Breast epithelium (tissue), 3 donors: ENCODE measurements at regions not wholly inside any gene's neighbourhood (a gene's known extent, or its start where the extent isn't known, plus 50 kb on each side); places are given as distances from the start of the nearest gene placed in this dataset.

Experiments used
- POLR2A ChIP-seq: fragments of 450-650 bp; IDR thresholded peaks from one replicate; pipeline ENCODE4 v1.6.1; 2016; ENCODE audit warnings: antibody characterized with exemption, mild to moderate bottlenecking, moderate library complexity
- TF ChIP-seq, protein P1 (sequence below), 3 donors: fragments of 450-650 bp; IDR thresholded peaks; one replicate each; pipeline ENCODE4 v1.5.1; 2016 to 2017; ENCODE audit warnings: antibody characterized with exemption in 3 of 3, mild to moderate bottlenecking in 3 of 3, moderate library complexity in 3 of 3

DNA sequence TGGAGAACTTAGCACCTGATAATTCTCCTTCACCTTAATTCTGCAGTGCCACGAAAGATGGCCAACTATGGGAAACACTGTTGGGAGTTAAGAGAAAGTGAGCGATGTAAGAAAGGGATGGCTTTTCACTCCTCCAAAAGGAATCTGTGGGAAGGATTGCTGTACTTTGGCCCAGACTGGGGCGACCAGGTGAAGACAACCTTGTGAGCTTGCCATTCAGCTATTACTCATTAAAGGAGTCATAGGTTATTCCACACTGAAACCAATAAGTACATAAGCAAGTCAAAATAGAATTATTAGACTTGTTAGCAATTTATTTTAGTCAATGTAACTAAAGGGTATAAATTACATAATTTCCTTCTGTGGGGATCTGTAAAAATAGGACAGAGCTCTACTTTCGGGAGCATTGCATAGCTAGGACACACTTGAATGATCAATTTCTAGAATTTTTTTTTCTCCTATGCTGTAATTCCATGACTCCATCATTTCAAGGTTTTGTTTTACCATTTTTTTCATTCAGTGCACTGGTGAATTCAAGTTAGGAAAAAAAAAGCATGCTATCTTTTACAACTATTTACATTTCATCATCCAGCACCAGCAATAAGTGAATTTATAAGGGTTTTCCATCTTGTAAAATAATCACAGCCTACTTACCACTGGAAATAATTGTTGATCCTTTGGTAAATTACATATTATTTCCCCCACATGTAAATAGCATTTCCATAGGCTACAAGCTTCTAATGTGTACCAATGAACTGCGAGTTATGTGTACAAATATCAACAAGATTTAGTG, 231.7 kb downstream of the SIM1 start:
- TF ChIP-seq, protein P1, sequence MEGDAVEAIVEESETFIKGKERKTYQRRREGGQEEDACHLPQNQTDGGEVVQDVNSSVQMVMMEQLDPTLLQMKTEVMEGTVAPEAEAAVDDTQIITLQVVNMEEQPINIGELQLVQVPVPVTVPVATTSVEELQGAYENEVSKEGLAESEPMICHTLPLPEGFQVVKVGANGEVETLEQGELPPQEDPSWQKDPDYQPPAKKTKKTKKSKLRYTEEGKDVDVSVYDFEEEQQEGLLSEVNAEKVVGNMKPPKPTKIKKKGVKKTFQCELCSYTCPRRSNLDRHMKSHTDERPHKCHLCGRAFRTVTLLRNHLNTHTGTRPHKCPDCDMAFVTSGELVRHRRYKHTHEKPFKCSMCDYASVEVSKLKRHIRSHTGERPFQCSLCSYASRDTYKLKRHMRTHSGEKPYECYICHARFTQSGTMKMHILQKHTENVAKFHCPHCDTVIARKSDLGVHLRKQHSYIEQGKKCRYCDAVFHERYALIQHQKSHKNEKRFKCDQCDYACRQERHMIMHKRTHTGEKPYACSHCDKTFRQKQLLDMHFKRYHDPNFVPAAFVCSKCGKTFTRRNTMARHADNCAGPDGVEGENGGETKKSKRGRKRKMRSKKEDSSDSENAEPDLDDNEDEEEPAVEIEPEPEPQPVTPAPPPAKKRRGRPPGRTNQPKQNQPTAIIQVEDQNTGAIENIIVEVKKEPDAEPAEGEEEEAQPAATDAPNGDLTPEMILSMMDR (IDR thresholded peaks at IDR 0.05): no peak
- no peak for TF ChIP-seq POLR2A
